ENCODE measurements at regions not wholly inside any gene's neighbourhood (a gene's known extent, or its start where the extent isn't known, plus 50 kb on each side); places are given as distances from the start of the nearest gene placed in this dataset.

DNA sequence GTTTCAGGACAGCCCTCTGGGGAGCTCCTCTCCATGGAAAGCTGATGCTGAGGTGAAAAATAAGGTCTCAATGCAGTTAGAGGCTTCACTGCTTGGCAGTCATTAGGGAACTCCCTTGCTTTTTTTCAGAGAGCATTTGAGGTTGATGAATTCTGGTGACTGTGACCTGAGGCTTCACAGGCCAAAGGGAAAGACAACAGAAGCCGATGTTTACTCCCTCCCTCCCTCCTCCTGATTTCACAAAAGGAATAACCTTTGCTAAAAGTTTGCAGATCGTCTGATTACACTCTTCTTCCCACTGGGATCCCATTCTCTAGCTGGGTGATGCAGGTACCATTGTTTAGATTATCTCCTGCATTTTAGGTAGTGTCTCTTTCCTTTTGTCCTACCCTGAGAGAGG lies 329.4 kb downstream of the KIF4B start:
- no peak for TF ChIP-seq CTCF (conservative IDR thresholded peaks at IDR 0.05 in 1 of 2, IDR thresholded peaks at IDR 0.05 in 1 of 2; ENCODE audit: extremely low read depth in 1 of 2, insufficient read depth in 1 of 2, low read depth in 1 of 2, low read length in 2 of 2)
- no peak for TF ChIP-seq EZH2 (IDR thresholded peaks at IDR 0.05; ENCODE audit: borderline replicate concordance, low read length)
